ENCODE measurements at regions not wholly inside any gene's neighbourhood (a gene's known extent, or its start where the extent isn't known, plus 50 kb on each side); places are given as distances from the start of the nearest gene placed in this dataset.

- no peak overlapping the region for H3K4me3 ChIP-seq (ENCODE audit: low read depth, low read length)
- no peak for TF ChIP-seq CTCF (IDR thresholded peaks at IDR 0.05; ENCODE audit: insufficient read depth, low read length)
- DNase-seq (ENCODE audit: low read depth): no peak
Observed at GRCh38 chr16:86199871-86200695, 301.1 kb downstream of the IRF8 start.

GRCh38 chr16:86200722-86201121 is 301.8 kb downstream of the IRF8 start:
- no peak for DNase-seq (ENCODE audit: low read depth)
- TF ChIP-seq CTCF (IDR thresholded peaks at IDR 0.05; ENCODE audit: insufficient read depth, low read length): no peak
- H3K4me3 ChIP-seq (ENCODE audit: low read depth, low read length): no peak overlapping the region

GRCh38 chr16:86201746-86202145 is 302.8 kb downstream of the IRF8 start:
- no peak overlapping the region for H3K4me3 ChIP-seq (ENCODE audit: low read depth, low read length)
- no peak for TF ChIP-seq CTCF (IDR thresholded peaks at IDR 0.05; ENCODE audit: insufficient read depth, low read length)
- no peak for DNase-seq (ENCODE audit: low read depth)

- TF ChIP-seq CTCF (IDR thresholded peaks at IDR 0.05; ENCODE audit: insufficient read depth, low read length): no peak
- no peak for DNase-seq (ENCODE audit: low read depth)
- H3K4me3 ChIP-seq (ENCODE audit: low read depth, low read length): no peak overlapping the region
Observed at GRCh38 chr16:86202267-86202666, 303.3 kb downstream of the IRF8 start.

- TF ChIP-seq CTCF (IDR thresholded peaks at IDR 0.05; ENCODE audit: insufficient read depth, low read length): no peak
- H3K4me3 ChIP-seq (ENCODE audit: low read depth, low read length): no peak overlapping the region
- DNase-seq (ENCODE audit: low read depth): no peak
Observed at GRCh38 chr16:86202760-86203426, 303.9 kb downstream of the IRF8 start.

GRCh38 chr16:86203557-86204275 is 304.8 kb downstream of the IRF8 start:
- no peak for DNase-seq (ENCODE audit: low read depth)
- no peak for TF ChIP-seq CTCF (IDR thresholded peaks at IDR 0.05; ENCODE audit: insufficient read depth, low read length)

More at GRCh38 chr16:86203557-86204275, 304.8 kb downstream of the IRF8 start:
- H3K4me3 ChIP-seq (ENCODE audit: low read depth, low read length): no peak overlapping the region

Measured in fibroblast of the aortic adventitia (primary cell).